HuH-7 (cell line): ENCODE measurements at regions not wholly inside any gene's neighbourhood (a gene's known extent, or its start where the extent isn't known, plus 50 kb on each side); places are given as distances from the start of the nearest gene placed in this dataset.

ENCODE experiments used
- DNase-seq: peaks from one replicate; pipeline ENCODE4 v3.0.0; 2011; ENCODE audit warnings: low spot score

GRCh38 chr10:47104786-47105385, 193.7 kb downstream of the PTPN20 start:
- no peak for DNase-seq

GRCh38 chr10:47107007-47107747, 192.8 kb upstream of the GDF10 start:
- no peak for DNase-seq

GRCh38 chr10:47109906-47110305, 190.1 kb upstream of the GDF10 start:
- no peak for DNase-seq

- no peak for DNase-seq
Measured at GRCh38 chr10:47111329-47111862, 188.6 kb upstream of the GDF10 start.

GRCh38 chr10:47112612-47113011, 187.4 kb upstream of the GDF10 start:
- DNase-seq, result no peak

GRCh38 chr10:47113907-47114500, 186.0 kb upstream of the GDF10 start:
- DNase-seq, result no peak

GRCh38 chr10:47114680-47115186, 185.3 kb upstream of the GDF10 start:
- no peak for DNase-seq

- DNase-seq, result no peak
Measured at GRCh38 chr10:47115322-47115721, 184.7 kb upstream of the GDF10 start.

- DNase-seq, result no peak
Measured at GRCh38 chr10:47116445-47116844, 183.6 kb upstream of the GDF10 start.

GRCh38 chr10:47118326-47118725, 181.7 kb upstream of the GDF10 start:
- no peak for DNase-seq

- no peak for DNase-seq
Measured at GRCh38 chr10:47121336-47121735, 178.7 kb upstream of the GDF10 start.

GRCh38 chr10:47123716-47124288, 176.2 kb upstream of the GDF10 start:
- DNase-seq, result no peak

- DNase-seq, result no peak
Measured at GRCh38 chr10:47127188-47127785, 172.7 kb upstream of the GDF10 start.

GRCh38 chr10:47130491-47130890, 169.5 kb upstream of the GDF10 start:
- DNase-seq, result no peak

- DNase-seq, result no peak
Measured at GRCh38 chr10:47133871-47134570, 166.0 kb upstream of the GDF10 start.

GRCh38 chr10:47136866-47137265, 163.1 kb upstream of the GDF10 start:
- DNase-seq, result no peak

GRCh38 chr10:47137311-47137851, 162.6 kb upstream of the GDF10 start:
- no peak for DNase-seq

GRCh38 chr10:47139121-47139520, 160.9 kb upstream of the GDF10 start:
- DNase-seq, result no peak

- DNase-seq, result no peak
Measured at GRCh38 chr10:47140761-47141348, 159.1 kb upstream of the GDF10 start.

GRCh38 chr10:47141349-47141748, 158.6 kb upstream of the GDF10 start:
- no peak for DNase-seq

- no peak for DNase-seq
Measured at GRCh38 chr10:47143072-47143471, 156.9 kb upstream of the GDF10 start.
